Activated naive CD4-positive, alpha-beta T cell treated with Interleukin-2 at 50 U/mL for 16 hours (primary cell): ENCODE measurements at regions not wholly inside any gene's neighbourhood (a gene's known extent, or its start where the extent isn't known, plus 50 kb on each side); places are given as distances from the start of the nearest gene placed in this dataset.

Source experiments
- DNase-seq: peaks from one replicate; pipeline ENCODE4 v3.0.0-alpha.2; 2020

- DNase-seq: no peak
Observed at GRCh38 chr5:89243611-89244010, 360.6 kb upstream of the MEF2C start.

GRCh38 chr5:89241186-89241585, 358.2 kb upstream of the MEF2C start:
- no peak for DNase-seq

- no peak for DNase-seq
Observed at GRCh38 chr5:89236900-89237299, 353.9 kb upstream of the MEF2C start.

GRCh38 chr5:89233462-89233861, 350.5 kb upstream of the MEF2C start:
- no peak for DNase-seq

GRCh38 chr5:89232139-89232603, 349.2 kb upstream of the MEF2C start:
- DNase-seq: no peak

- no peak for DNase-seq
Observed at GRCh38 chr5:89230178-89230577, 347.2 kb upstream of the MEF2C start.

GRCh38 chr5:89229331-89230070, 346.5 kb upstream of the MEF2C start:
- DNase-seq: no peak

GRCh38 chr5:89228355-89228754, 345.4 kb upstream of the MEF2C start:
- no peak for DNase-seq

- DNase-seq: no peak
Observed at GRCh38 chr5:89218364-89218763, 335.4 kb upstream of the MEF2C start.

- DNase-seq: no peak
Observed at GRCh38 chr5:89216606-89217005, 333.6 kb upstream of the MEF2C start.

GRCh38 chr5:89213573-89213972, 330.6 kb upstream of the MEF2C start:
- DNase-seq: no peak

GRCh38 chr5:89211836-89212235, 328.9 kb upstream of the MEF2C start:
- DNase-seq: no peak

GRCh38 chr5:89208811-89209210, 325.8 kb upstream of the MEF2C start:
- DNase-seq: no peak

- DNase-seq: no peak
Observed at GRCh38 chr5:89208392-89208791, 325.4 kb upstream of the MEF2C start.

GRCh38 chr5:89204756-89205155, 321.8 kb upstream of the MEF2C start:
- no peak for DNase-seq

GRCh38 chr5:89203611-89204010, 320.6 kb upstream of the MEF2C start:
- no peak for DNase-seq

- DNase-seq: no peak
Observed at GRCh38 chr5:89200899-89201298, 317.9 kb upstream of the MEF2C start.

- DNase-seq: no peak
Observed at GRCh38 chr5:89199306-89199705, 316.3 kb upstream of the MEF2C start.

GRCh38 chr5:89191374-89191773, 308.4 kb upstream of the MEF2C start:
- DNase-seq: no peak

GRCh38 chr5:89190515-89191265, 307.7 kb upstream of the MEF2C start:
- no peak for DNase-seq

- DNase-seq: no peak
Observed at GRCh38 chr5:89187883-89188465, 305.0 kb upstream of the MEF2C start.

GRCh38 chr5:89187268-89187667, 304.3 kb upstream of the MEF2C start:
- DNase-seq: no peak

- no peak for DNase-seq
Observed at GRCh38 chr5:89181546-89181945, 298.6 kb upstream of the MEF2C start.

GRCh38 chr5:89179731-89180130, 296.7 kb upstream of the MEF2C start:
- DNase-seq: no peak
